ENCODE measurements at regions not wholly inside any gene's neighbourhood (a gene's known extent, or its start where the extent isn't known, plus 50 kb on each side); places are given as distances from the start of the nearest gene placed in this dataset.

GRCh38 chr3:174387736-174388135 lies 471.4 kb upstream of the NAALADL2 start:
- TF ChIP-seq CTCF (conservative IDR thresholded peaks at IDR 0.05) (no peak), ZFX (IDR thresholded peaks at IDR 0.05) (no peak)
